Calu3 (cell line): ENCODE measurements at regions not wholly inside any gene's neighbourhood (a gene's known extent, or its start where the extent isn't known, plus 50 kb on each side); places are given as distances from the start of the nearest gene placed in this dataset.

ENCODE experiments used
- BruUV-seq: library from RNA; stranded (reverse); fragments of 400-500 nt; replicated peaks from 2 replicates; lab custom pipeline; 2021; lab: Mats Ljungman, UMichigan
- CTCF ChIA-PET: fragments of 300-600 bp; sonication (Branson Sonifier 250); formaldehyde crosslinking; loops from one replicate; lab custom pipeline; 2022; ENCODE audit warnings: antibody characterized with exemption; lab: Charles Lee
- DNase-seq: peaks from one replicate; pipeline ENCODE4 v3.0.0; 2022
- H3K27ac Mint-ChIP-seq: one replicate; pipeline ENCODE4 v1.8.0; 2022; ENCODE audit warnings: mixed read lengths; ENCODE audit not compliant: unreplicated experiment
- H3K27me3 Mint-ChIP-seq: one replicate; pipeline ENCODE4 v1.8.0; 2022; ENCODE audit warnings: mixed read lengths; ENCODE audit not compliant: unreplicated experiment
- H3K36me3 Mint-ChIP-seq: one replicate; pipeline ENCODE4 v1.8.0; 2022; ENCODE audit warnings: mild to moderate bottlenecking, moderate library complexity, mixed read lengths; ENCODE audit not compliant: insufficient read depth, unreplicated experiment
- H3K4me1 Mint-ChIP-seq: one replicate; pipeline ENCODE4 v1.8.0; 2022; ENCODE audit warnings: mild to moderate bottlenecking, low read depth, mixed read lengths; ENCODE audit not compliant: unreplicated experiment
- H3K4me3 Mint-ChIP-seq: one replicate; pipeline ENCODE4 v1.8.0; 2022; ENCODE audit warnings: mild to moderate bottlenecking, low read depth, moderate library complexity, mixed read lengths; ENCODE audit not compliant: unreplicated experiment
- H3K9me3 Mint-ChIP-seq: one replicate; pipeline ENCODE4 v1.8.0; 2022; ENCODE audit warnings: low read depth, mixed read lengths; ENCODE audit not compliant: unreplicated experiment
- CTCF ChIP-seq: fragments of 200-600 bp; IDR thresholded peaks from one replicate; pipeline ENCODE4 v1.8.0; 2022; ENCODE audit warnings: antibody characterized with exemption; ENCODE audit not compliant: unreplicated experiment
- intact Hi-C: fragments of 100-400 bp; cut with micrococcal nuclease; formaldehyde crosslinking; loops from one replicate; pipeline ENCODE4 v1.10.0; 2022; ENCODE audit not compliant: unreplicated experiment

- intact Hi-C loops: no loop called here
- Mint-ChIP-seq H3K27ac (no peak overlapping the region), H3K4me1 (peaks cover 20% of the 10 kb centered on the region), H3K36me3 (no peaks in the 10 kb centered on the region), H3K4me3 (no peak overlapping the region), H3K9me3 (no peaks in the 10 kb centered on the region), H3K27me3 (no peaks in the 10 kb centered on the region)
- no peak for DNase-seq
- TF ChIP-seq CTCF: no peak
- no TSS peak for BruUV-seq
- CTCF ChIA-PET: interaction anchor here (0.6 kb wide), 1 partner anchor 50 kb away, joined by 4 read pairs; no protein-coding TSS in a partner anchor
These were observed 107.7 kb upstream of the ANK3 start for GRCh38 chr10:60497364-60497763.

GRCh38 chr10:60496181-60496580, 106.5 kb upstream of the ANK3 start:
- peaks cover 20% of the 10 kb centered on the region for H3K4me1 Mint-ChIP-seq
- H3K27ac Mint-ChIP-seq: no peak overlapping the region
- no TSS peak for BruUV-seq
- CTCF ChIA-PET: interaction anchor here (0.7 kb wide), 3 partner anchors 15 to 97 kb away, joined by 3 to 8 read pairs (median 4); no protein-coding TSS in a partner anchor
- no peak for DNase-seq
- no peaks in the 10 kb centered on the region for H3K9me3 Mint-ChIP-seq
- TF ChIP-seq CTCF: no peak
- intact Hi-C loops: no loop called here
- H3K27me3 Mint-ChIP-seq: no peaks in the 10 kb centered on the region
- H3K4me3 Mint-ChIP-seq: no peak overlapping the region
- no peaks in the 10 kb centered on the region for H3K36me3 Mint-ChIP-seq

GRCh38 chr10:60495338-60496055, 105.8 kb upstream of the ANK3 start:
- H3K4me1 Mint-ChIP-seq: peaks cover 24% of the 10 kb centered on the region
- H3K9me3 Mint-ChIP-seq: no peaks in the 10 kb centered on the region
- no peak overlapping the region for H3K27ac Mint-ChIP-seq
- H3K4me3 Mint-ChIP-seq: no peak overlapping the region
- no peak for DNase-seq
- intact Hi-C loops: no loop called here
- H3K27me3 Mint-ChIP-seq: no peaks in the 10 kb centered on the region
- CTCF ChIA-PET: no interaction called here
- H3K36me3 Mint-ChIP-seq: no peaks in the 10 kb centered on the region
- no TSS peak for BruUV-seq
- no peak for TF ChIP-seq CTCF

GRCh38 chr10:60494774-60495173, 105.1 kb upstream of the ANK3 start:
- no peaks in the 10 kb centered on the region for H3K36me3 Mint-ChIP-seq
- H3K27me3 Mint-ChIP-seq: no peaks in the 10 kb centered on the region
- H3K4me1 Mint-ChIP-seq: peaks cover 31% of the 10 kb centered on the region
- H3K9me3 Mint-ChIP-seq: no peaks in the 10 kb centered on the region
- BruUV-seq: no TSS peak
- CTCF ChIA-PET: interaction anchor here (0.8 kb wide), 1 partner anchor 13 kb away, joined by 3 read pairs; no protein-coding TSS in a partner anchor
- no peak for TF ChIP-seq CTCF
- no peak overlapping the region for H3K4me3 Mint-ChIP-seq
- DNase-seq: no peak
- no peak overlapping the region for H3K27ac Mint-ChIP-seq
- intact Hi-C loops: no loop called here
